ENCODE measurements at regions not wholly inside any gene's neighbourhood (a gene's known extent, or its start where the extent isn't known, plus 50 kb on each side); places are given as distances from the start of the nearest gene placed in this dataset.
"Not testable (repeated sequence)": the region's sequence is repeated elsewhere in the genome, so short reads cannot be mapped to it uniquely, and the experiment has no call there.

DNA sequence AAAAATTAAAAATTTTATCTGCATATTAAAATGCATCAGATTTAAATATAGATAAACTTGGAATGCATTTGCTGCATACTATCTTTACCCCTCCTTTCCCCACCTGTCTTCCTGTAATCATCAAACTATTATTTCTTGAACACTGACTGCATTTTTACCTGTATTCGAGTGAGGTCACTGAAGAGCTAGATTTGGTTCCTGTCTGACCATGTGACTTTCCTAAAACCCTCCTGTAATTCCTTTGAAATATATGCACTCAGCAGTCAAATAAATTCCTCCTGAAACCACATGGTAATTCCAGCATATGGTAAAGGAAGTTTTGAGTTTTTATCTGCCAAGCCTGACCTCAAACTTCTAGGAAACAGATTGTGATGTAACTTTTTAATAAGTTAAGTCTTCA is 445.6 kb upstream of the FRG2C start:
- no peak overlapping the region for H3K27ac ChIP-seq (ENCODE audit: low read depth, low read length)
- WGBS, 3 donors: 37 to 59% (median 47%) methylated on average over 1 of the region's 1 CpG

DNA sequence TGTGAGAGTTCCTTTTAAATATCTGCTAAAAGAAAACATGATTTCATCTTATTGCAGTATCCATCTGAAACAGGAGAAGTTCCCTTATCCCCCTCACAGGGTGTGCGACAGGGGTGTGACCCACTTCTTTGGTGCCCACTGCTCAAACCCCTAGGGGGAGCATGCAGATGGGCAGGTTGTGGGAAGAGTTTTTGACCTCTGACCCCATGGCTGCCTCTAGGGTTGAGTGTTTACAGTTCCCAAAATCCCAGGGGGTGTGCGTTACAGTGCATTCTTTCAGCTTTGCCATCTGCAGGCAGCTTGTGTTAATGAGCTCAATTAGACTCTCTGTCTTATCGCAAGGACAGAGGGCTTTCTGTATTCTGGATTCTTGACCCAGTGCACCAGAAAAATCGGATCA is 443.2 kb upstream of the FRG2C start:
- WGBS, 3 donors: 36 to 68% (median 62%) methylated on average over 4 of the region's 4 CpGs
- no peak overlapping the region for H3K27ac ChIP-seq (ENCODE audit: low read depth, low read length)

DNA sequence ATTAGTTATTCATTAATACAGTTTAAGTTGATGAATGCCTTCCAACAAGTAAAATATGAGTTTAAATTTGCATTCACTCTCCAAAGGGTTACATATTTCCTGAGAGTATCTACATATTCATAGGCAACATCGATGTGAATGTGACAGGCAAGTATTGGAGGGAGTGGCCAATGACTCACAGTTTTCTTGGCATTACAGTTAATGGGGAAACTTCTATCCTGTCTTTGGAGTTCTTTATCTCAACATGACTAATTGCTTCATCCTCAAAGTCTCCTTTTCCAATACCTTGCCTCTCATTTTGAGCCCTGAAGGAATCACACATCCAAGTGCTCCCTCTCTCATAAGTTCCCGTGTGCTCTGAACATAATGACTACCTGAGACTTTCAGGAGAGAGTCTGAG is 439.7 kb upstream of the FRG2C start:
- WGBS, 3 donors: 25 to 44% (median 40%) methylated on average over 2 of the region's 2 CpGs

GRCh38 chr3:75232216-75232615 is 431.9 kb upstream of the FRG2C start:
- no peak overlapping the region for H3K27ac ChIP-seq (ENCODE audit: low read depth, low read length)
- WGBS, 3 donors: 36 to 57% (median 52%) methylated on average over 1 of the region's 1 CpG

More for the DNA sequence above, 439.7 kb upstream of the FRG2C start:
- H3K27ac ChIP-seq (ENCODE audit: low read depth, low read length): no peak overlapping the region

- H3K27ac ChIP-seq (ENCODE audit: low read depth, low read length): no peak overlapping the region
- 83 to 92% (median 84%) methylated on average over 4 of the region's 4 CpGs for WGBS, 3 donors
These were observed 428.5 kb upstream of the FRG2C start for GRCh38 chr3:75235631-75236030.

- WGBS, 3 donors: 50 to 95% (median 87%) methylated on average over 1 of the region's 1 CpG
- H3K27ac ChIP-seq (ENCODE audit: low read depth, low read length): no peak overlapping the region
These were observed 427.1 kb upstream of the FRG2C start for GRCh38 chr3:75237053-75237452.

DNA sequence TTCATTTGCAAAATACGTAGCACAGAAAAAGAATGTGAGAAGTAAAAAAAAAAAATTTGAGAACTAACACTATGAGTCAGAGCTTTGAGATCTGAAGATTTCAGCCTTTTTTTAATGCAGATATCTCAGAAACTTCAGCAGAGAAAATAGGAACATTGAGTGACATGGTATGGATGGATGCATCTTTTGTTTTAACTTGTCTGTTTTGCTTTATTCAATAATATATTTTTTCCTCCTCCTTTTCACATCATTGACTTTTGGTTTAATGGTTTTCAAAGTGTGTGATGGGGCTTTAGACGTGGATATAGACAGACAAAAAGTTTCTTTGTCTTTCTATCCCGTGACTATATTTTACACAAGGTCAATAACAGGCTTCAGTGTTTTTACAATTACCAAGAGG is 426.7 kb upstream of the FRG2C start:
- WGBS, 3 donors: 39 to 76% (median 65%) methylated on average over 3 of the region's 3 CpGs
- H3K27ac ChIP-seq (ENCODE audit: low read depth, low read length): no peak overlapping the region

GRCh38 chr3:75241226-75241962 is 422.7 kb upstream of the FRG2C start:
- not testable (repeated sequence) for H3K27ac ChIP-seq (ENCODE audit: low read depth, low read length)
- 26 to 36% (median 36%) methylated on average over 5 of the region's 5 CpGs for WGBS, 3 donors

DNA sequence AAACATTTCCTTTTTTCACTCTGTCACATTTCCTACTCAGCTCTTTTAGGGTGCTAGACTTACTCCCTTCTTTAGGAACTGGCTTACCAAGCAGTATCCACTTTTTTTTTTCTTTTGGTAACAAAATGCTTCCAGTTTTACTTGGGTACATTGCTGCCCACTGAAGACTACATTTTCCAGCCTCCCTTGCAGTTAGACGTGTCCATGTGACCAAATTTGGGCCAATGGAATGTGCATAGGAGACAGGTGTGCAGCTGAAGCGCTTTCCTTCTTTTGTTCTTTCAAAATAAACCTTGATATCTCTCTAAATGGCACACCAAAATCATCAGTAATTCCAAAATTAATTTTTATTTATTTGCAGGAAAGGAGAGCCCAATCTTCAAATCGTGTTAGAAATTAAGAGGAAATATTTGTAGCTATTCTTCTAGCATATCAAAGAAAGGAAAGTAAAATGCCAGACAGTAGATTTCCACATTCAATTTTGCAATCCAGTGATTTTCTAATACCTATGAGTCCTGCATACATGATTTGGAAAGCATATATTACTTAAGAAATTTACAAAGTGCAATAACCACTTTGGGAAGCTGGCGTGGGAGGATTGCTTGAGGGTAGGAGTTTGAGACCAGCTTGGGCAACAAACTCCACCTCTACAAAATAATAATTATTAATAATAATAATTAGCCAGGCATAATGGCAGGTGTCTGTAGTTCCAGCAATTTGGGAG is 422.0 kb upstream of the FRG2C start:
- 57 to 65% (median 59%) methylated on average over 4 of the region's 4 CpGs for WGBS, 3 donors
- no peak overlapping the region for H3K27ac ChIP-seq (ENCODE audit: low read depth, low read length)

GRCh38 chr3:75248974-75249373 is 415.2 kb upstream of the FRG2C start:
- H3K27ac ChIP-seq (ENCODE audit: low read depth, low read length): no peak overlapping the region

DNA sequence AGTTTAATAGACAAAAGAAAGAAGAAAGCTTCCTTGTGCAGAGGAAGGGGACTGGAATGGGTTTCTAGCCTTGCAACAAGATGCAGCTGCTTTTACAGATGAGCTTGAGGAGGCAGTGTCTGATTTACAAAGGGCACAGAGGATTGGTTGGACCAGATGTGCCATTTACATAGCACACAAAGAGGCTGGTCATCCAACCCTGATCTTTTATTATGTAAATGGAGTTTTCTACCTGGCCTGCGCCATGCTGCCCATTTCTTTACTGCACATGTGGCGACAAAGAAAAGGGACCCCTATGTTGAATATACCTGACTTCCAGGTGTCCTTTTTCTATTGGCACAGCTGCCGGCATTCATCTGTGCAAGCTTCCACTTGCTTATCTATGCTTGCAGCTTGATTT is 409.4 kb upstream of the FRG2C start:
- 67 to 90% (median 84%) methylated on average over 3 of the region's 3 CpGs for WGBS, 3 donors
- H3K27ac ChIP-seq (ENCODE audit: low read depth, low read length): no peak overlapping the region

- not testable (repeated sequence) for H3K27ac ChIP-seq (ENCODE audit: low read depth, low read length)
- 43 to 57% (median 47%) methylated on average over 5 of the region's 5 CpGs for WGBS, 3 donors
These were observed 405.1 kb upstream of the FRG2C start for GRCh38 chr3:75258825-75259683.

DNA sequence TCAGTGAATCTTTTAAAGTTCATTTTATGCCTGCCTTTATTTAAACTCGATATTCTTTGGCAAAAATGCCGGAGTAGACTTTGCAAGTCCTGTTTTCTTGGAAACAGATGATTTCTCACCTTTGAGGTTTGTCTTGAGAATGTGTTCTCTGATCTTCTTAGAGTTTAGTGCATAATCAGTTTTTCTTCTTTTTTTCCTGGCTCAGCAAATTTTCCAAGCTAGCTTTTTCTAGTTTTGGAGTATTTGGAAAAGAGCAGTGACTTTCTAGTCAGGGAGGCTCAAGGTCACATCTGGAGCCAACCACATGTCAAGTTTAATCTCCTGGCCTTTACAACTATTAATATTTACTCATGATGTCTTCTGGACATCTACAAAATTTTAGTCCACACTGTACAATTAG is 403.2 kb upstream of the FRG2C start:
- 70 to 81% (median 70%) methylated on average over 2 of the region's 2 CpGs for WGBS, 3 donors
- H3K27ac ChIP-seq (ENCODE audit: low read depth, low read length): not testable (repeated sequence)

DNA sequence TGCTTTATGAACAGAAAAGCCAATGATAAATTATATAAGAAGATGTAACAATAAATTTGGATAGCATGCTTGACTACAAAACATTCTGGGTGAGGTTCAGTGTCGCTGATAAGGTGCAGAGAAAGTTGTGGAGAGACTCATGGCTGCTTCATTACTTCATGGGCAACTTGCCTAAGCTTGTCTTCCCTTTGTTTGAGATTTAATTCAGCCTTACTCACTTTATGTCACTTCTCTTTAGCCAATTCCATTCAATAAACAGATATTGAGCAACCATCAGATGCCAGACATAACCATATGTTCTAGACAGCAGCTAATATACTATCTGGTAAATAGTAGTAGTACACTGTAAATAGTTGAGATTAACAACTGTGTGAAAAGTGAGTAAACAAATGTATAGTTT is 401.5 kb upstream of the FRG2C start:
- WGBS, 3 donors: 84 to 88% (median 84%) methylated on average over 1 of the region's 1 CpG
- no peak overlapping the region for H3K27ac ChIP-seq (ENCODE audit: low read depth, low read length)

DNA sequence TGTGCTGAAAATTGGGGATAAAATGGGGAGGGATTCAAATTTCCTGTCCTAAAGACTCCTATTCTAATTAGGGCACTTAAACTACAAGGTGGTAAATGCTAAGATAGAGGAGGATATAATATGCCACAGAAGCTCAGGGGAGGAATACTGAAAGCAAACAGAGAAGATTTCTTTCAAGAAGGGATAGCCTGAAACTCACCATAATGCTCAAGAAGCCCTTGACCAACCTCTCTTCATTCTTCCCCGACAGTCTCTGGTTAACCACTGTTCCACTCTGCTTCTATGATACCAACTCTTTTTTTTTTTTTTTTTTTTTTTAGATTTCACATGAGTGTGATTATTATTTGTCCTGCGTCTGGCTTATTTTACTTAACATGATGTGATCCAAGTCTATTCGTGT is 398.2 kb upstream of the FRG2C start:
- 77 to 81% (median 79%) methylated on average over 3 of the region's 3 CpGs for whole genome bisulfite sequencing, 3 donors
- H3K27ac ChIP-seq (ENCODE audit: low read depth, low read length): no peak overlapping the region

DNA sequence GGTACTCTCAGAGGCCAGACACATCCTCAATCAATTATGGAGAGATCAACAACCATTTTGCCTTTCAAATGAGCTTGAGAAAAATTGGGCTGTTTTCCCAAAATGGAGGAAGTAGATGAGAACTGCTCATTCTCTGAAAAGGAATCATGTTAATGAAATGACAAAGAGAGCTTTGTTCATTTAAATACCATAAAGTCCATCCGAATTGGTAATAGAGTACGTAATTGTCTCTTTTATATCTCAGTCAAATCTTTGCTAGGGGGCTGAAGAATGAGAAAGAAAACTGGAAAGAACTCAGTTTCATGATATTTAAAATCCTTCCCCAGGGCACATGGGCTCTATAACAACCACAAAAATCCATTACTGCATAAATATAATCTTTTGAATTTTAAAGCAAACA is 395.6 kb upstream of the FRG2C start:
- not testable (repeated sequence) for H3K27ac ChIP-seq (ENCODE audit: low read depth, low read length)
- 84 to 93% (median 87%) methylated on average over 2 of the region's 2 CpGs for WGBS, 3 donors

DNA sequence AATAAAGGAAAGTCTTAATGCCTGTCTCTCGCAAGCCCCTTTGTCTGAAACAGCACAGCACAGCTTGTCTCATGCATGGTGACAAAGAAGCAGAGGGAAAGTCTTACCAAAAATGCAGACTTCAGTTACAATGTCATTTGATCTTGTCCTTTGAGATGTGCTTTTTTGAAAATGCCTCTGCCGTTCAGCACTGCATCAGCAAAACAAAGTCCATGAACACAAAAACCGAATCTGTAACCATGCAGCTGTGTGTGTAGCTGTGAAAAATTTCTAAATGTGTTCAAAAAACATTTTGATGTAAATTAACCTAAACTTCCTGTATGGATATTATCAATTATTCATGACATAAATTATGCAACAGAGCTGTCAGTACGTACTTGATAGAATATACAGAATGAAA is 391.9 kb upstream of the FRG2C start:
- WGBS, 3 donors: 51 to 71% (median 70%) methylated on average over 4 of the region's 4 CpGs
- H3K27ac ChIP-seq (ENCODE audit: low read depth, low read length): not testable (repeated sequence)

DNA sequence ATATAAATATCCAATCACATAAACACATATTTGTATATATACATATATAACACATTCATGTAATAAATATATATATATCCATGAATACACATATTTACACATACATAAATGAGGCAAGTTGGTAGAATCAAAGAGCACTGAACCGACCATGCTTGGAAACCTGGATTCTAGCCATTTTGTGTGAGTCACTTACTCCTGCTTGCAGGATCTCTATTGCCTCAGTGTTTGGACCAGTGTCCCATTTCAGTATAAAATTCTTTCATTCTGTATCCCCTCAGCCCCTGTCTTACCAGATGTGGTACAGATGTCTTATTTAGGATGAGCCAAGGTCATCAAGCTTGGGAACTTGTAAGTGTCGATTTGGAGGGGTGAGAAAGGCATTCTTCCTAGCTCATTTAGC is 391.4 kb upstream of the FRG2C start:
- no peak overlapping the region for H3K27ac ChIP-seq (ENCODE audit: low read depth, low read length)
- 42 to 49% (median 45%) methylated on average over 2 of the region's 2 CpGs for WGBS, 3 donors

DNA sequence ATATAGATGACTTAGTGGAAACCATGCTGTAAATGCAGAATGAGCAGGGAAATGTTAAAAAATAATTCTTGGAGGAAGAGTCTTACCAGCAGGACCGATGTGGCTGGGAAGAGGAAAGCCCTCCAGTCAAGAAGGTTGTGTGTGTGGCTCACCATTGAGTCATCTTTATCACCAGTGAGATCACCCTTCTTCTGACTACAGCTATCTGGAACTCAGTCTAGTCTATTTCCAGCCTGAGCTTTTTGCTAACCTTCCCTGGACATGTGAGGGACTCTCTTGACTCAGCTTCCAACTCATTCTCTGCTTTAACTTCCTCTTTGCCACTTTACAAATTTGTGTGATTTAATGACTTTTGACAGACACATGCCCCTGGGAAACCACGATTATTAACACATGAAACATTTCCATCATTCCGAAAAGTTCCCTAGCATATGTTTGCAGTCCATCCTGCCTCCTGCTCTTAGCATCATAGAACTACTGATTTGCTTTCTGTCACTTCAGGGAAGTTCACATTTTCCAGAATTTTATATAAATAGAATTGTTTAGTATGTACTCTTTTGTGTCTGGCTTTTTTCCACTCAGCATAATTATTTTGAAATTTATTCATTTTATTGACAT is 378.5 kb upstream of the FRG2C start:
- not testable (repeated sequence) for H3K27ac ChIP-seq (ENCODE audit: low read depth, low read length)
- WGBS, 3 donors: 34 to 58% (median 38%) methylated on average over 3 of the region's 3 CpGs
